ENCODE measurements at regions not wholly inside any gene's neighbourhood (a gene's known extent, or its start where the extent isn't known, plus 50 kb on each side); places are given as distances from the start of the nearest gene placed in this dataset.

GRCh38 chr5:171673328-171673727 lies 112.3 kb upstream of the SMIM23 start:
- H3K9me2 ChIP-seq (ENCODE audit: insufficient read depth) = no peaks in the 10 kb centered on the region
- no peak overlapping the region for H2AFZ ChIP-seq
- no peaks in the 10 kb centered on the region; the same call in 1 of the 2 replicates for H3K4me1 ChIP-seq (ENCODE audit: insufficient read depth)
- no peak overlapping the region for H3K9ac ChIP-seq
- WGBS, 2 experiments (ENCODE audit: low coverage in 1 of 2, low lambda C conversion rate in 2 of 2, missing lambda C conversion rate in 2 of 2) = 6 to 21% methylated on average over 1 of the region's 1 CpG
- 0 out of 2 replicates have a peak, but pooled peaks cover 7% of the 10 kb centered on the region for H3F3A ChIP-seq (ENCODE audit: insufficient read depth)
- no peaks in the 10 kb centered on the region for H3K9me3 ChIP-seq (ENCODE audit: low read depth)
- H3K4me2 ChIP-seq (ENCODE audit: unreplicated experiment) = no peak overlapping the region
- no peak overlapping the region for H3K27ac ChIP-seq
- H4K20me1 ChIP-seq (ENCODE audit: insufficient read depth) = no peaks in the 10 kb centered on the region
- no peak overlapping the region for H3K4me3 ChIP-seq
- no peaks in the 10 kb centered on the region for H3K36me3 ChIP-seq (ENCODE audit: low read depth)
- DNase-seq = no peak
- TF ChIP-seq EZH2phosphoT487 (IDR thresholded peaks at IDR 0.05; ENCODE audit: insufficient read depth, low read depth) (no peak), EZH2 (IDR thresholded peaks at IDR 0.05; ENCODE audit: insufficient read depth, poor library complexity, severe bottlenecking) (no peak)
- in situ Hi-C loops (cut with MboI) = no loop called here
- no peaks in the 10 kb centered on the region for H3K79me2 ChIP-seq (ENCODE audit: insufficient read depth)
- H3K27me3 ChIP-seq (replicated peaks; ENCODE audit: insufficient read depth) = peaks cover 19% of the 10 kb centered on the region

- H3K27me3 ChIP-seq (replicated peaks; ENCODE audit: insufficient read depth) = peaks cover 19% of the 10 kb centered on the region
- H4K20me1 ChIP-seq (ENCODE audit: insufficient read depth) = no peaks in the 10 kb centered on the region
- no peaks in the 10 kb centered on the region for H3K4me1 ChIP-seq (ENCODE audit: insufficient read depth)
- H3F3A ChIP-seq (ENCODE audit: insufficient read depth) = 0 out of 2 replicates have a peak, but pooled peaks cover 1% of the 10 kb centered on the region
- in situ Hi-C loops (cut with MboI) = no loop called here
- no peak for TF ChIP-seq EZH2 (IDR thresholded peaks at IDR 0.05; ENCODE audit: insufficient read depth, poor library complexity, severe bottlenecking)
- TF ChIP-seq EZH2phosphoT487 (IDR thresholded peaks at IDR 0.05; ENCODE audit: insufficient read depth, low read depth) = no peak
- no peaks in the 10 kb centered on the region for H3K9me2 ChIP-seq (ENCODE audit: insufficient read depth)
- no peaks in the 10 kb centered on the region for H3K79me2 ChIP-seq (ENCODE audit: insufficient read depth)
- H3K9ac ChIP-seq = no peak overlapping the region
- H3K36me3 ChIP-seq (ENCODE audit: low read depth) = no peaks in the 10 kb centered on the region
- H2AFZ ChIP-seq = no peak overlapping the region
- no peak overlapping the region for H3K4me2 ChIP-seq (ENCODE audit: unreplicated experiment)
- no peak overlapping the region for H3K4me3 ChIP-seq
- no peak for DNase-seq
- no peaks in the 10 kb centered on the region for H3K9me3 ChIP-seq (ENCODE audit: low read depth)
- no peak overlapping the region for H3K27ac ChIP-seq
Measured at GRCh38 chr5:171673840-171674239, 111.8 kb upstream of the SMIM23 start.

GRCh38 chr5:171675511-171675910 lies 110.1 kb upstream of the SMIM23 start:
- no peak for DNase-seq
- TF ChIP-seq EZH2 (IDR thresholded peaks at IDR 0.05; ENCODE audit: insufficient read depth, poor library complexity, severe bottlenecking) (no peak), EZH2phosphoT487 (IDR thresholded peaks at IDR 0.05; ENCODE audit: insufficient read depth, low read depth) (no peak)
- Histone ChIP-seq H3K9ac (no peak overlapping the region), H3K9me2 (ENCODE audit: insufficient read depth) (no peaks in the 10 kb centered on the region), H4K20me1 (ENCODE audit: insufficient read depth) (no peaks in the 10 kb centered on the region), H3K79me2 (ENCODE audit: insufficient read depth) (no peaks in the 10 kb centered on the region), H3K36me3 (ENCODE audit: low read depth) (no peaks in the 10 kb centered on the region), H3K4me1 (ENCODE audit: insufficient read depth) (no peaks in the 10 kb centered on the region), H3K27me3 (replicated peaks; ENCODE audit: insufficient read depth) (peaks cover 21% of the 10 kb centered on the region), H3K4me2 (ENCODE audit: unreplicated experiment) (no peak overlapping the region), H2AFZ (no peak overlapping the region), H3K9me3 (ENCODE audit: low read depth) (no peaks in the 10 kb centered on the region), H3K27ac (no peak overlapping the region), H3K4me3 (no peak overlapping the region), H3F3A (ENCODE audit: insufficient read depth) (no peaks in the 10 kb centered on the region)
- in situ Hi-C loops (cut with MboI) = no loop called here
- WGBS, 2 experiments (ENCODE audit: low coverage in 1 of 2, low lambda C conversion rate in 2 of 2, missing lambda C conversion rate in 2 of 2) = 31 to 43% methylated on average over 2 of the region's 2 CpGs

- Histone ChIP-seq H4K20me1 (ENCODE audit: insufficient read depth) (no peaks in the 10 kb centered on the region), H3K27me3 (replicated peaks; ENCODE audit: insufficient read depth) (peaks cover 21% of the 10 kb centered on the region), H3K9me3 (ENCODE audit: low read depth) (no peaks in the 10 kb centered on the region), H3K27ac (no peak overlapping the region), H3F3A (ENCODE audit: insufficient read depth) (no peaks in the 10 kb centered on the region), H3K9ac (no peak overlapping the region), H3K36me3 (ENCODE audit: low read depth) (no peaks in the 10 kb centered on the region), H3K4me2 (ENCODE audit: unreplicated experiment) (no peak overlapping the region), H3K9me2 (ENCODE audit: insufficient read depth) (no peaks in the 10 kb centered on the region), H3K79me2 (ENCODE audit: insufficient read depth) (no peaks in the 10 kb centered on the region), H2AFZ (no peak overlapping the region), H3K4me3 (no peak overlapping the region), H3K4me1 (ENCODE audit: insufficient read depth) (no peaks in the 10 kb centered on the region; the same call in 1 of the 2 replicates)
- WGBS, 2 experiments (ENCODE audit: low coverage in 1 of 2, low lambda C conversion rate in 2 of 2, missing lambda C conversion rate in 2 of 2) = 40 to 51% methylated on average over 6 of the region's 6 CpGs
- DNase-seq = no peak
- in situ Hi-C loops (cut with MboI) = no loop called here
- TF ChIP-seq EZH2phosphoT487 (IDR thresholded peaks at IDR 0.05; ENCODE audit: insufficient read depth, low read depth) (no peak), EZH2 (IDR thresholded peaks at IDR 0.05; ENCODE audit: insufficient read depth, poor library complexity, severe bottlenecking) (no peak)
Measured at GRCh38 chr5:171676286-171676944, 109.2 kb upstream of the SMIM23 start.

All from GM23248 (cell line).